Breast epithelium (tissue), 3 donors: ENCODE measurements at regions not wholly inside any gene's neighbourhood (a gene's known extent, or its start where the extent isn't known, plus 50 kb on each side); places are given as distances from the start of the nearest gene placed in this dataset.

Experiments
- CTCF ChIP-seq, 3 donors: fragments of 450-650 bp; IDR thresholded peaks; one replicate each; pipeline ENCODE4 v1.5.1; 2016 to 2017; ENCODE audit warnings: antibody characterized with exemption in 3 of 3, mild to moderate bottlenecking in 3 of 3, moderate library complexity in 3 of 3
- POLR2A ChIP-seq: fragments of 450-650 bp; IDR thresholded peaks from one replicate; pipeline ENCODE4 v1.6.1; 2016; ENCODE audit warnings: antibody characterized with exemption, mild to moderate bottlenecking, moderate library complexity
- POLR2AphosphoS5 ChIP-seq, 3 donors: sonication (generic); formaldehyde crosslinking; IDR thresholded peaks; one replicate each; pipeline ENCODE4 v1.6.1; 2017; ENCODE audit warnings: antibody characterized with exemption in 3 of 3

- TF ChIP-seq CTCF (IDR thresholded peaks at IDR 0.05) (no peak), POLR2AphosphoS5 (IDR thresholded peaks at IDR 0.05) (no peak), POLR2A (no peak)
Observed at GRCh38 chr6:140537211-140537610, 1162.8 kb upstream of the CITED2 start.
